T1000 (cell line): ENCODE measurements at regions not wholly inside any gene's neighbourhood (a gene's known extent, or its start where the extent isn't known, plus 50 kb on each side); places are given as distances from the start of the nearest gene placed in this dataset.

Source experiments
- DNase-seq: peaks from one replicate; lab custom pipeline; 2025; ENCODE audit warnings: mixed read lengths; lab: John Stamatoyannopoulos, UW

DNA sequence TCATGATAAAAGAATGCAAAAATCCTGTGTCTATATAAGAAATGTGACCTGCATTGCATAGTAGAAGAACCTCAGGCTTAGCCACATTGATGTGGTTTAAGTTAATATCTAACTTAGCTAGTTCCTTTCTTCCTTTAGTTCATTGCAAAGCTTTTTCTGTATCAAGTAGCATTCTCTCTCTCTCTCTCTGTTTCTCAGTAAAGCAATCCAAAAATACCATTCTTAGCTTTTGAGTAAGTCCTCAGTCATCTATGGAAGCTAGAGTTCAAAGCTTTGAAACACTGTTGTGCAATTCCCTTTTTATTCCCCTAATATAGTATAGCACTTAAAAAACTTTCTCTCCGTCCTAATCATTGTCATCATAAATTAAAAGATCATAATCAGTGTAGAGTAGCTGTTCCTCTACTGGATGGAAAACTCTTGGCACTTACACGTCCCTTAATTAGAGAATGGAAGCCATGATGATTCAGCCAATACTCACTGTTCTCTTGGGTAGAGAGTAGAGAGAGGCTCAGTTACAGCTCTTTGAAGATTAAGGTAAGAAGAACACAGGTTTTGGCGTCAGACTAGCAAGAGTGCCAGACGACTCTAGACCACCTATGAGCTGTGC is 350.3 kb upstream of the LYPLAL1 start:
- DNase-seq: no peak

DNA sequence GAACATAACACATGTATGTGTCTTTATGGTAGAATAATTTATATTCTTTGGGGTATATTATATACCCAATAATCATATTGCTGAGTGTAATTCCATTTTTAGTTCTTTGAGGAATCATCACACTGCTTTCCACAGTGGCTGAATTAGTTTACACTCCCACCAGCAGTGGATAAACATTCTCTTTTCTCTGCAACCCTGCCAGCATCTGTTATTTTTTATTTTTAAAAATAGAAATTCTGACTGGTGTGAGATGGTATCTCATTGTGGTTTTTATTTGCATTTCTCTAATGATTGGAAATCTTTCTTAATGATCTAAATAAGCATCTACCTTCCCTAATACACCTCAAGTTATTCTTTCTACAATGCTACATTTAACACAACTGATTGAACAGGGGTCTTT is 346.2 kb upstream of the LYPLAL1 start:
- DNase-seq: no peak

- no peak for DNase-seq
Measured at GRCh38 chr1:218828125-218828650, 345.5 kb upstream of the LYPLAL1 start.

- DNase-seq: no peak
Measured at GRCh38 chr1:218829097-218829496, 344.6 kb upstream of the LYPLAL1 start.

- no peak for DNase-seq
Measured at GRCh38 chr1:218835609-218836008, 338.1 kb upstream of the LYPLAL1 start.

DNA sequence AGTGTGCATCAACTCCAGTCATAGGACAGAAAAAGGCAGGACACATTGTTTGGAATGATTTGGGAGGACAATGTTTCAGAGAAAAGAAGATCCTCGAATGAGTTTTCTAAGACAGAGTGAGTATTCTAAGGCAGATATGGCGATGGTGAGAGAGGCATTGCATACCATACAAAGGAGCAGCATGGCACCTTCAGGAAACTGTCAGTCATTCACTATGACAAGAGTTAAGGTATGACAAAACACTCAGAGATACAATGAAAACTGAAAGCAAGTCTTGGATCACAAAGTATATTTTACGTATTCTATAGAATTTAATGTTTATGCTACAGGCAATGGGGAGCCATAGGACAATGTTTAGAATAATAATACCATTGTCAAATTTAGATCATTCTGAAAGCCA is 337.4 kb upstream of the LYPLAL1 start:
- no peak for DNase-seq

DNA sequence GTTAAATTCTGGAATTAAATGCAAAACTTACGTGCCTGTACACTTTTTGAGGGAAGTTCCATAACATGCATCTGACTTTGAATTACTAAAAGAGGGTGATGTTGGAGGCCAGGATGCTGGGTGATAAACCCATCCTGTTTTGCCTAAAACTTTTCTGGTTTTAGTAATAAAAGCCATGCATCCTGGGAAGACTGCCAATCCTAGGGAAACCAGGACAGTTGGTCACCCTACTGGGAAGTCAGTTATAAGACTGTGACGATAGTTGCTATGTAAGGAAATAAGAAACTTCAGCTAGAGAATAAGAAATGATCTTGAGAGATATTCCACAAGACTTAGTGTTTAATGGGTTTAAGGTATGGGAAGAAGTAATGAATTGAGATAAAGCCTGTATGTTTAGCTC is 336.6 kb upstream of the LYPLAL1 start:
- no peak for DNase-seq

DNA sequence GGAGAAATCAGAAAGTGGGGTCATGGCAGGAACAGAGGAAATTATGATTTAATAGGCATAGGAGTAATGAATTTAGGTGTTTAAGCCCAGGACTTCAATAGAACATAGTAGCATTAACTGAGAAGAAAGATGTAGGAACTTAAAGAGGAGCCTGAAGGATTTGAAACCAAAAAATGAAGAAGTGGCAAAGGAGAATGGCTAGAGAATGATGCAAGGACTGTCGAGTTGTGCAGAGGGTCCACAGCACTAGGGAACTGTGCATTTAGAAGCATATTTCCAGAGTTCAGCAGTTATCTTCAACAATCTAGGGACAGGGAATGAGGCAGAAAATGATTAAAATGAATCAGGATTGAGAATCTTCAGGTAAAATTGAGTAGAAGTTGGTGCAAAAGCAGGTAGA is 328.1 kb upstream of the LYPLAL1 start:
- DNase-seq: no peak

DNA sequence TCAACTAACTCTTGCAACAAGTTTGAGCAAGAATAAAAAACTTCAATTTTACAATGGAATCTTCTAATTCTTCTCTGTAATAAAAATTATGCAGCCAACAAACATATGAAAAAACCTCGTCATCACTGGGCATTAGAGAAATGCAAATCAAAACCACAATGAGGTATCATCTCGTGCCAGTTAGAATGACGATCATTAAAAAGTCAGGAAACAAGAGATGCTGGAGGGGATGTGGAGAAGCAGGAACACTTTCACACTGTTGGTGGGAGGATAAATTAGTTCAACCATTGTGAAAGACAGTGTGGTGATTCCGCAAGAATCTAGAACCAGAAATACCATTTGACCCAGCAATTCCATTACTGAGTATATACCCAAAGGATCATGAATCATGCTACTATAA is 327.5 kb upstream of the LYPLAL1 start:
- DNase-seq: no peak

DNA sequence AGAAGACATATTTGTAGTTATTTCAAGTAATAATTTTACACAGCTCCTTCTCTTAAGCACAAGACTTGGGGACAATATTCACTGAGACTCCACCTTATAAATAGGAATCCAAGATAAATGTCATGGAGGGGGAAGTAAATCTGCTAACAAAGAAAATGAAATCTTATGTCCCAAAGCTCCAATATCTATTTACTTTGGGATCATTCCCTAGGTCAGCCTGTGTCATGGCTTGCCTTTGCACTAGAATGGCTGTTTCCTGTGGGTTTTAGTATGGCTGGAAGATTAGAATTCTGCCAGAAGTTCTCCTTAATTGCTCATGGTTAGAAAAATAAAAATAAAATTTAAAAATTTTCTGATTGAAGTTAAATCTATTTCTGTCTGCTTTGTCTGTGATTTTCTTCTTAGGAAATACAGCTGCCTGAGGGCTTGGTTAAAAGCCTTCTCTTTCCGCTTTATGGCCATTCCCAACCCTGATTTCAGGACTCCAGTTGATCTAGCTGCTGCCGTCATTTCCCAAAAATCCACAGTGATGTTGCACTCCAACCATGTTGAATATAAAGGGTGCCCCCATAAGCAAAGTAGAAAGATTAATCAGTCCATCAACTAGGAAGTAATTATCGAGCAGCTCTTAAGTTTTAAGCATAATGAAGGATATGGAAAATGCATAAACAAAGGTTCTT is 326.4 kb upstream of the LYPLAL1 start:
- DNase-seq: no peak

- no peak for DNase-seq
Measured at GRCh38 chr1:218848009-218848408, 325.7 kb upstream of the LYPLAL1 start.

DNA sequence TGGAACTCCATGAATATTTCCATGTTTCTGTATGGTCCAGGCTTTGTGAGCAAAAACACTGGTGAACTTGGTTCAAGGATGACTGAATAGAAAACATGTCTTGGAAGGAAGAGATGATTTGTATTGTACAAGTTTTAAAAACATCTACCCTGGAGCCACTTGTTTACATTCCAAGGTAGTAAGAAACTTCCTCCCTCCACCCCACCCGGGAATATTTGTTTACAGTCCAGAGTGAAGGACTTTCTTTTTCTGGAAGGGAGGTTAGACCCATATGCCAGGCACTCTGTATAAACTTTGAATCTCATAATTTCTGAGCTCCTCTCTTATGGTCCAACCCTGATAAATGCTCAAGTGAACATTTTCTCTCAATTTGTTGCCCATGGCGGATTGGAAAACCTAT is 323.3 kb upstream of the LYPLAL1 start:
- no peak for DNase-seq

DNA sequence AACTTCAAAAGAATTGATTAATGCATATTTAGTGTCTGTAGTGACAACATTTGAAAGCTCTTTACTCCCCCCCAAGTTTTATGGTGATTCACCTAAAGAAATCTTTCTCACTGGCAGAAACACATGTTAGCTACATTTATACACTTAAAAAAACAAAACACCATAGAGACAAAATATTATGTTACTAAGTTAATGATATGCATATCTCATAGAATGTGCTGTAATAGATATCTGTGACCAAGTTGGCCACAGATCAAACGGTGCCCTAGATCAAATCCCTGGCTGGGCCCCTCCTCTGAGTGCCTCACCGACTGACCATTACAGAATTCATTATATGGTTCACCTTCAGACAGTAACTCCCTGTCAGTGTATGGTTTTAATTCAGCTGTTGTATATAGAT is 322.1 kb upstream of the LYPLAL1 start:
- DNase-seq: no peak

- no peak for DNase-seq
Measured at GRCh38 chr1:218852527-218852926, 321.2 kb upstream of the LYPLAL1 start.

DNA sequence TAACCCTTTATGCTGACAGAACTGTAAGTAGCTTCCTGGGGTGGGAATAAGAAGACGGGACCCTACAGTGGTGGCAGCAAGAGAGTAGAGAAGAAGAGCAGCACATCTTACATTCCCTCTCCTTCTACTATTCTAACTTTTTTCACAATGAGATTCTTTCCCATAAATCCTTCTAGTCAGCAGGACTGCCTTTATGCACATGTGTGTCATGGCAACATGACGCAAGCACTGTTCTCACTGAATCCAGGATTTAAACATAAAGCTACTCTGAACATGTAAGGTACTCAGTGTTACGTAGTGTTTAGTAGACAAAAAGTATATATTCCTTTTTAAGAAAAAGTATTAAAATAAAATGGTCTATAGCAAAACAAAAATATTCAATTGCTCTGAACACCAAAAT is 309.7 kb upstream of the LYPLAL1 start:
- no peak for DNase-seq

DNA sequence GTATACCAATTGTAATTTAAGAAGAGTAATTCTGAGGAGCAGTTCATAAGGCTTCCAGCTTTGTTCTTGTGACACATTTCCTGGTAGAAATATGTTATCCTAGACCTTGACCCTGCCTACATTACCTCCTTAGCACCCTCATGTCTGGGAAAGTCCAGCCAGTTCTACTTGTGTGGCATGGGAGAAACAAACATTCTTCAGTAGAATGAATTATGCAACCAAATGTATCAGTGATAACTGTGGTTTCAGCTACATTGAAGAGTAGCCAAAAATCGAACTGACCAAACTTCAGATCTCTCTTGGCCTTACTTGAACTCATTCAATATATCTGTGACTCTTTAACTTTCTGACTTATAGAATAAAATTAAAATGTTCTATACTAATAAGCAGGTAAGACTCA is 308.1 kb upstream of the LYPLAL1 start:
- no peak for DNase-seq

GRCh38 chr1:218866507-218866906 is 307.2 kb upstream of the LYPLAL1 start:
- DNase-seq: no peak

- no peak for DNase-seq
Measured at GRCh38 chr1:218867066-218867465, 306.6 kb upstream of the LYPLAL1 start.

DNA sequence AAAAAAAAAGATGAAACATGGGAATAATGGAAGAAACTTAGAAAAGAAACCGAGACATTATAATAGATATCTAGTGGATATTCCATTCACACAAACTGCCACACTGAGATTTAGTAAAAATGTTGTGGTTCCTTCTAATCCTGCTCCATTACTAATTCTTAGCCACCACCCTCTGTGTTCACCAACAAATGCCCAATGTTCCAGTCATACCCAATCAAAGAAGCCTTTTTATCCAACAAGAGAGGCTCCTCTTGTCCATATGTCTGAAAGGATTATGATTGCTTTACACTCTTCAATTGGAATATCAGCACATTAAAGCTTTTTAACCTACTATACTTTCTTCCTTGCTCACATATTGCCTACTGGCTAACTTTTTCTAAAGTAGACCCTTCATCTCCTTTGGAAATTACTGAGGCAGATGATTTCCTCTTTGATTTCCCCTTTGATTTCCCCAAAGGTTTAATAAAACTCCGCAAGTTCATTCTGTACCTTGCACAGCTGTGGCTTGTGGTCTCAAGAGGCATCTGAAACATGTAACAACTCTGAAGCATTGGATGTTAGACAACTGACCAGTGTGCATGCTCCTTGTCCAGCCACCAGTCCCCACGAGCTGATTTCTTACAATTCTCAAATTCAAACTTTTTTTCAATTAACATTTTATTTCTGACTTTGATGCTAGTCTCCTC is 305.6 kb upstream of the LYPLAL1 start:
- no peak for DNase-seq

- no peak for DNase-seq
Measured at GRCh38 chr1:218869276-218869675, 304.4 kb upstream of the LYPLAL1 start.

- no peak for DNase-seq
Measured at GRCh38 chr1:218872026-218872425, 301.7 kb upstream of the LYPLAL1 start.

DNA sequence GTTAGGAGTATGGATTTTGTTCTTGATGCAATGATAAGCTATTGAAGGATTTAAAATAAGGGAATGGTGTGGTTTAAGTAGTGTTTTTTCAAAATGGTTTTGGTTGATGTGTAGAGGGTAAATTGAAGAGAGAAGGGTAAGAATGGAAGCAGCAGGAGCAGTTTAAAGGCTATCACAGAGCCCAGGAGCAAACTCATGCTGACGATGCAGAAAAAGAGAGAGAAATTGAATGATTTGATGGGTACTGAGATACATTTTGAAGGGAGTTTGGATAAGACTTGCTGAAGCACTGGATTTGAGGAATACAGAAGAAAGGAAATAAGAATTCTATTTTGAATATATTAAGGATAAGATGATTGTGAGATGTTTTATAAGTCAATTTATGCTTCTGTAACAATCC is 300.8 kb upstream of the LYPLAL1 start:
- no peak for DNase-seq

GRCh38 chr1:218874313-218874712 is 299.4 kb upstream of the LYPLAL1 start:
- DNase-seq: no peak
